Fibroblast of lung (primary cell): ENCODE measurements at regions not wholly inside any gene's neighbourhood (a gene's known extent, or its start where the extent isn't known, plus 50 kb on each side); places are given as distances from the start of the nearest gene placed in this dataset.

Experiments used
- DNase-seq, 2 donors: peaks; one replicate each; pipeline versions ENCODE4 v3.0.0 to v3.0.0-alpha.2; 2010; ENCODE audit warnings: low read depth in 2 of 2
- H2AFZ ChIP-seq: 2 replicates; pipeline ENCODE4 v1.5.1; 2012; ENCODE audit warnings: low read length, control low read depth, inconsistent platforms
- H3K27ac ChIP-seq: 2 replicates; pipeline ENCODE4 v1.5.1; 2011; ENCODE audit warnings: low read length, control low read depth; ENCODE audit not compliant: insufficient read depth
- H3K27me3 ChIP-seq: 2 replicates; pipeline ENCODE4 v1.5.1; 2011; ENCODE audit warnings: mild to moderate bottlenecking, low read length; ENCODE audit not compliant: control insufficient read depth, insufficient read depth
- H3K36me3 ChIP-seq: 2 replicates; pipeline ENCODE4 v1.5.1; 2011; ENCODE audit warnings: low read length; ENCODE audit not compliant: control insufficient read depth, insufficient read depth
- H3K4me1 ChIP-seq: 2 replicates; pipeline ENCODE4 v1.5.1; 2011; ENCODE audit warnings: low read length; ENCODE audit not compliant: control insufficient read depth, insufficient read depth; ENCODE audit errors: extremely low read depth
- H3K4me2 ChIP-seq: 2 replicates; pipeline ENCODE4 v1.5.1; 2011; ENCODE audit warnings: low read length, control low read depth; ENCODE audit not compliant: insufficient read depth; ENCODE audit errors: extremely low read depth
- H3K4me3 ChIP-seq, 4 experiments: fragments of 200-600 bp in 1 of 4; sonication (generic) in 1 of 4; replicated peaks in 1 of 4; 2 replicates each; pipeline ENCODE4 v1.5.1; 2011 to 2016; ENCODE audit warnings: low read length in 4 of 4, low read depth in 3 of 4, mild to moderate bottlenecking in 3 of 4, control low read depth in 2 of 4, inconsistent platforms in 1 of 4, mixed read lengths in 1 of 4; ENCODE audit not compliant: insufficient read depth in 1 of 4; ENCODE audit errors: control extremely low read depth in 1 of 4
- H3K79me2 ChIP-seq: 2 replicates; pipeline ENCODE4 v1.5.1; 2012; ENCODE audit warnings: mild to moderate bottlenecking, low read length, inconsistent platforms; ENCODE audit not compliant: control insufficient read depth, insufficient read depth
- H3K9ac ChIP-seq: 2 replicates; pipeline ENCODE4 v1.5.1; 2011; ENCODE audit warnings: mild to moderate bottlenecking, low read length, control low read depth; ENCODE audit not compliant: insufficient read depth
- H3K9me3 ChIP-seq: 2 replicates; pipeline ENCODE4 v1.5.1; 2012; ENCODE audit warnings: low read depth, low read length; ENCODE audit not compliant: control insufficient read depth, insufficient read depth
- H4K20me1 ChIP-seq: 2 replicates; pipeline ENCODE4 v1.5.1; 2011; ENCODE audit warnings: low read length; ENCODE audit not compliant: control insufficient read depth, insufficient read depth; ENCODE audit errors: extremely low read depth
- EZH2 ChIP-seq: IDR thresholded peaks from 2 replicates; pipeline ENCODE4 v1.5.1; 2012; ENCODE audit warnings: low read length, control low read depth, mild to moderate bottlenecking; ENCODE audit errors: missing control alignments
- TF ChIP-seq, protein P1 (sequence below), 2 donors: IDR thresholded peaks in 1 of 2; conservative IDR thresholded peaks in 1 of 2; 1 replicate in 1 of 2; 2 replicates in 1 of 2; pipeline ENCODE4 v1.5.1; 2011 to 2012; ENCODE audit warnings: low read length in 2 of 2, control low read depth in 1 of 2, inconsistent platforms in 1 of 2, low read depth in 1 of 2, mild to moderate bottlenecking in 1 of 2

- Histone ChIP-seq H4K20me1 (no peaks in the 10 kb centered on the region), H3K9ac (no peak overlapping the region), H3K4me2 (no peak overlapping the region), H3K4me1 (no peaks in the 10 kb centered on the region), H3K36me3 (no peaks in the 10 kb centered on the region), H2AFZ (no peak overlapping the region), H3K27me3 (no peaks in the 10 kb centered on the region), H3K9me3 (no peaks in the 10 kb centered on the region), H3K4me3 (no peak overlapping the region), H3K27ac (no peak overlapping the region), H3K79me2 (no peaks in the 10 kb centered on the region)
- TF ChIP-seq, protein P1, sequence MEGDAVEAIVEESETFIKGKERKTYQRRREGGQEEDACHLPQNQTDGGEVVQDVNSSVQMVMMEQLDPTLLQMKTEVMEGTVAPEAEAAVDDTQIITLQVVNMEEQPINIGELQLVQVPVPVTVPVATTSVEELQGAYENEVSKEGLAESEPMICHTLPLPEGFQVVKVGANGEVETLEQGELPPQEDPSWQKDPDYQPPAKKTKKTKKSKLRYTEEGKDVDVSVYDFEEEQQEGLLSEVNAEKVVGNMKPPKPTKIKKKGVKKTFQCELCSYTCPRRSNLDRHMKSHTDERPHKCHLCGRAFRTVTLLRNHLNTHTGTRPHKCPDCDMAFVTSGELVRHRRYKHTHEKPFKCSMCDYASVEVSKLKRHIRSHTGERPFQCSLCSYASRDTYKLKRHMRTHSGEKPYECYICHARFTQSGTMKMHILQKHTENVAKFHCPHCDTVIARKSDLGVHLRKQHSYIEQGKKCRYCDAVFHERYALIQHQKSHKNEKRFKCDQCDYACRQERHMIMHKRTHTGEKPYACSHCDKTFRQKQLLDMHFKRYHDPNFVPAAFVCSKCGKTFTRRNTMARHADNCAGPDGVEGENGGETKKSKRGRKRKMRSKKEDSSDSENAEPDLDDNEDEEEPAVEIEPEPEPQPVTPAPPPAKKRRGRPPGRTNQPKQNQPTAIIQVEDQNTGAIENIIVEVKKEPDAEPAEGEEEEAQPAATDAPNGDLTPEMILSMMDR (conservative IDR thresholded peaks at IDR 0.05 in 1 of 2, IDR thresholded peaks at IDR 0.05 in 1 of 2; ENCODE audit: low read depth in 1 of 2, low read length in 2 of 2), result no peak
- no peak for TF ChIP-seq EZH2
- DNase-seq, result no peak
Observed at GRCh38 chr2:33839791-33840190, 240.7 kb upstream of the FAM98A start.

GRCh38 chr2:33836628-33837027 lies 237.5 kb upstream of the FAM98A start:
- Histone ChIP-seq H2AFZ (no peak overlapping the region), H3K79me2 (no peaks in the 10 kb centered on the region), H3K4me2 (no peak overlapping the region), H3K36me3 (no peaks in the 10 kb centered on the region), H3K9me3 (no peaks in the 10 kb centered on the region), H3K27ac (no peak overlapping the region), H3K27me3 (no peaks in the 10 kb centered on the region), H3K4me3 (no peak overlapping the region), H4K20me1 (no peaks in the 10 kb centered on the region), H3K4me1 (no peaks in the 10 kb centered on the region), H3K9ac (no peak overlapping the region)
- TF ChIP-seq EZH2, result no peak
- TF ChIP-seq, protein P1 (conservative IDR thresholded peaks at IDR 0.05 in 1 of 2, IDR thresholded peaks at IDR 0.05 in 1 of 2; ENCODE audit: low read depth in 1 of 2, low read length in 2 of 2), result no peak
- DNase-seq, result no peak

GRCh38 chr2:33835911-33836310 lies 236.8 kb upstream of the FAM98A start:
- no peak overlapping the region for H3K4me2 ChIP-seq
- H3K9ac ChIP-seq, result no peak overlapping the region
- no peak overlapping the region for H3K27ac ChIP-seq
- H4K20me1 ChIP-seq, result no peaks in the 10 kb centered on the region
- H3K9me3 ChIP-seq, result no peaks in the 10 kb centered on the region
- no peaks in the 10 kb centered on the region for H3K79me2 ChIP-seq
- H3K4me3 ChIP-seq, result no peak overlapping the region
- H3K27me3 ChIP-seq, result no peaks in the 10 kb centered on the region
- H3K4me1 ChIP-seq, result no peaks in the 10 kb centered on the region
- no peak overlapping the region for H2AFZ ChIP-seq
- TF ChIP-seq, protein P1 (conservative IDR thresholded peaks at IDR 0.05 in 1 of 2, IDR thresholded peaks at IDR 0.05 in 1 of 2; ENCODE audit: low read depth in 1 of 2, low read length in 2 of 2), result no peak
- no peak for TF ChIP-seq EZH2
- no peak for DNase-seq
- no peaks in the 10 kb centered on the region for H3K36me3 ChIP-seq
